HL-60 (cell line): ENCODE measurements at regions not wholly inside any gene's neighbourhood (a gene's known extent, or its start where the extent isn't known, plus 50 kb on each side); places are given as distances from the start of the nearest gene placed in this dataset.

Experiments used
- DNase-seq, 2 experiments: peaks; one replicate each; pipeline ENCODE4 v3.0.0-alpha.2; 2010 to 2020; ENCODE audit warnings: low read depth in 1 of 2, low spot score in 1 of 2
- H3K27ac ChIP-seq: fragments of 250-450 bp; sonication (Bioruptor Pico); replicated peaks from 2 replicates; pipeline ENCODE4 v1.5.1; 2020; ENCODE audit warnings: mild to moderate bottlenecking, moderate library complexity
- H3K27me3 ChIP-seq: fragments of 250-450 bp; sonication (Bioruptor Pico); 2 replicates; pipeline ENCODE4 v1.5.1; 2021; ENCODE audit warnings: mild to moderate bottlenecking, moderate library complexity; ENCODE audit not compliant: insufficient read depth, poor library complexity, severe bottlenecking
- H3K4me3 ChIP-seq: replicated peaks from 2 replicates; pipeline ENCODE4 v1.5.1; 2011; ENCODE audit warnings: mild to moderate bottlenecking, control low read depth, low read length; ENCODE audit not compliant: insufficient read depth
- GABPA ChIP-seq: IDR thresholded peaks from 2 replicates; pipeline ENCODE4 v1.6.1; 2012; ENCODE audit warnings: low read depth
- POLR2AphosphoS5 ChIP-seq: IDR thresholded peaks from 2 replicates; pipeline ENCODE4 v1.6.1; 2012; ENCODE audit warnings: low read depth
- SPI1 ChIP-seq: IDR thresholded peaks from 2 replicates; pipeline ENCODE4 v1.6.1; 2012; ENCODE audit warnings: low read depth, mild to moderate bottlenecking, borderline replicate concordance
- TF ChIP-seq, protein P1 (sequence below): IDR thresholded peaks from 2 replicates; pipeline ENCODE4 v1.6.1; 2012; ENCODE audit warnings: low read depth; ENCODE audit not compliant: insufficient replicate concordance
- TF ChIP-seq, protein P2 (sequence below): IDR thresholded peaks from one replicate; pipeline ENCODE4 v1.5.1; 2011; ENCODE audit warnings: low read length, control low read depth, inconsistent platforms; ENCODE audit not compliant: insufficient read depth

DNA sequence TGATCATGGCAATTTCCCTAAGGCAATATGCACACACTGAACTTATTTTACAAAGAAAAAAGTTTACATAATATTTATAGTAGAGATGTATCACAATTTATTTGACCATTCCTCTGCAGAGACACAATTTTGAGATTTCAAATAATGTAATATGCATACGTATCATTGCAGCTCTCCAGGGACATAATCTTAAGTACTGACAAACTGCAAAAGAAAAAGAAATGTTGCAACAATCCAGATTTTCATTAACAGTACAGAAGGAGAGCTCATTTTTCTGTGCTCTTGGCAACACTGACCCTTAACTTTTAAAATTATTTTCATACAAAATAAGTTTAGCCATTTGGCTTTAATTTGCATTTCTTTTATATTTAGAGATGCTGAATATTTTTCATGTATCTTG lies 710.2 kb upstream of the SLC39A10 start:
- Histone ChIP-seq H3K27me3 (no peaks in the 10 kb centered on the region), H3K4me3 (no peak overlapping the region), H3K27ac (no peak overlapping the region)
- DNase-seq, result no peak
- TF ChIP-seq SPI1, result no peak
- TF ChIP-seq, protein P1, sequence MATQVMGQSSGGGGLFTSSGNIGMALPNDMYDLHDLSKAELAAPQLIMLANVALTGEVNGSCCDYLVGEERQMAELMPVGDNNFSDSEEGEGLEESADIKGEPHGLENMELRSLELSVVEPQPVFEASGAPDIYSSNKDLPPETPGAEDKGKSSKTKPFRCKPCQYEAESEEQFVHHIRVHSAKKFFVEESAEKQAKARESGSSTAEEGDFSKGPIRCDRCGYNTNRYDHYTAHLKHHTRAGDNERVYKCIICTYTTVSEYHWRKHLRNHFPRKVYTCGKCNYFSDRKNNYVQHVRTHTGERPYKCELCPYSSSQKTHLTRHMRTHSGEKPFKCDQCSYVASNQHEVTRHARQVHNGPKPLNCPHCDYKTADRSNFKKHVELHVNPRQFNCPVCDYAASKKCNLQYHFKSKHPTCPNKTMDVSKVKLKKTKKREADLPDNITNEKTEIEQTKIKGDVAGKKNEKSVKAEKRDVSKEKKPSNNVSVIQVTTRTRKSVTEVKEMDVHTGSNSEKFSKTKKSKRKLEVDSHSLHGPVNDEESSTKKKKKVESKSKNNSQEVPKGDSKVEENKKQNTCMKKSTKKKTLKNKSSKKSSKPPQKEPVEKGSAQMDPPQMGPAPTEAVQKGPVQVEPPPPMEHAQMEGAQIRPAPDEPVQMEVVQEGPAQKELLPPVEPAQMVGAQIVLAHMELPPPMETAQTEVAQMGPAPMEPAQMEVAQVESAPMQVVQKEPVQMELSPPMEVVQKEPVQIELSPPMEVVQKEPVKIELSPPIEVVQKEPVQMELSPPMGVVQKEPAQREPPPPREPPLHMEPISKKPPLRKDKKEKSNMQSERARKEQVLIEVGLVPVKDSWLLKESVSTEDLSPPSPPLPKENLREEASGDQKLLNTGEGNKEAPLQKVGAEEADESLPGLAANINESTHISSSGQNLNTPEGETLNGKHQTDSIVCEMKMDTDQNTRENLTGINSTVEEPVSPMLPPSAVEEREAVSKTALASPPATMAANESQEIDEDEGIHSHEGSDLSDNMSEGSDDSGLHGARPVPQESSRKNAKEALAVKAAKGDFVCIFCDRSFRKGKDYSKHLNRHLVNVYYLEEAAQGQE, result no peak
- TF ChIP-seq, protein P2, sequence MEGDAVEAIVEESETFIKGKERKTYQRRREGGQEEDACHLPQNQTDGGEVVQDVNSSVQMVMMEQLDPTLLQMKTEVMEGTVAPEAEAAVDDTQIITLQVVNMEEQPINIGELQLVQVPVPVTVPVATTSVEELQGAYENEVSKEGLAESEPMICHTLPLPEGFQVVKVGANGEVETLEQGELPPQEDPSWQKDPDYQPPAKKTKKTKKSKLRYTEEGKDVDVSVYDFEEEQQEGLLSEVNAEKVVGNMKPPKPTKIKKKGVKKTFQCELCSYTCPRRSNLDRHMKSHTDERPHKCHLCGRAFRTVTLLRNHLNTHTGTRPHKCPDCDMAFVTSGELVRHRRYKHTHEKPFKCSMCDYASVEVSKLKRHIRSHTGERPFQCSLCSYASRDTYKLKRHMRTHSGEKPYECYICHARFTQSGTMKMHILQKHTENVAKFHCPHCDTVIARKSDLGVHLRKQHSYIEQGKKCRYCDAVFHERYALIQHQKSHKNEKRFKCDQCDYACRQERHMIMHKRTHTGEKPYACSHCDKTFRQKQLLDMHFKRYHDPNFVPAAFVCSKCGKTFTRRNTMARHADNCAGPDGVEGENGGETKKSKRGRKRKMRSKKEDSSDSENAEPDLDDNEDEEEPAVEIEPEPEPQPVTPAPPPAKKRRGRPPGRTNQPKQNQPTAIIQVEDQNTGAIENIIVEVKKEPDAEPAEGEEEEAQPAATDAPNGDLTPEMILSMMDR, result no peak
- TF ChIP-seq GABPA, result no peak
- TF ChIP-seq POLR2AphosphoS5, result no peak

- Histone ChIP-seq H3K27ac (no peak overlapping the region), H3K27me3 (no peaks in the 10 kb centered on the region), H3K4me3 (no peak overlapping the region)
- TF ChIP-seq, protein P2, result no peak
- TF ChIP-seq SPI1 (no peak), POLR2AphosphoS5 (no peak), GABPA (no peak)
- TF ChIP-seq, protein P1, result no peak
- DNase-seq, result no peak
These were observed 719.0 kb upstream of the SLC39A10 start for GRCh38 chr2:194938066-194938465.

DNA sequence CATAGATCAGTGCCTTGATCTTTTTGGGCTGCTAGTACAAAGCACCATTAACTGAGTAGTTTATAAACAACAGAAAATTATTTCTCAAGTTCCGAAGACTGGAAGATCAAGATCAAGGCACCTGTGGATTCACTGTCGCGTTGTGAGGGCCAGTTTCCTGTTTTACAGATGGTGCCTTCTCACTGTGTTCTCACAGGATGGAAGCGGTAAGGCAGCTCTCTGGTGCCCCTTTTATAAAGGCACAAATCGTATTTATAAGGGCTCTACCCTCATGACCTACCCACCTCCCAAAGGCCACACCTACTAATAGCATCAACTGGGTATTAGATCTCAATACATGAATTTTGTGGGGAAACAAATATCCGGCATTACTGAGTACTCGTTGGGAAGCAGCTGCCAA lies 729.5 kb upstream of the SLC39A10 start:
- no peak for DNase-seq
- Histone ChIP-seq H3K4me3 (no peak overlapping the region), H3K27ac (no peak overlapping the region), H3K27me3 (no peaks in the 10 kb centered on the region)
- no peak for TF ChIP-seq SPI1
- TF ChIP-seq, protein P1, result no peak
- no peak for TF ChIP-seq POLR2AphosphoS5
- TF ChIP-seq, protein P2, result no peak
- no peak for TF ChIP-seq GABPA
